ENCODE measurements at regions not wholly inside any gene's neighbourhood (a gene's known extent, or its start where the extent isn't known, plus 50 kb on each side); places are given as distances from the start of the nearest gene placed in this dataset.

DNA sequence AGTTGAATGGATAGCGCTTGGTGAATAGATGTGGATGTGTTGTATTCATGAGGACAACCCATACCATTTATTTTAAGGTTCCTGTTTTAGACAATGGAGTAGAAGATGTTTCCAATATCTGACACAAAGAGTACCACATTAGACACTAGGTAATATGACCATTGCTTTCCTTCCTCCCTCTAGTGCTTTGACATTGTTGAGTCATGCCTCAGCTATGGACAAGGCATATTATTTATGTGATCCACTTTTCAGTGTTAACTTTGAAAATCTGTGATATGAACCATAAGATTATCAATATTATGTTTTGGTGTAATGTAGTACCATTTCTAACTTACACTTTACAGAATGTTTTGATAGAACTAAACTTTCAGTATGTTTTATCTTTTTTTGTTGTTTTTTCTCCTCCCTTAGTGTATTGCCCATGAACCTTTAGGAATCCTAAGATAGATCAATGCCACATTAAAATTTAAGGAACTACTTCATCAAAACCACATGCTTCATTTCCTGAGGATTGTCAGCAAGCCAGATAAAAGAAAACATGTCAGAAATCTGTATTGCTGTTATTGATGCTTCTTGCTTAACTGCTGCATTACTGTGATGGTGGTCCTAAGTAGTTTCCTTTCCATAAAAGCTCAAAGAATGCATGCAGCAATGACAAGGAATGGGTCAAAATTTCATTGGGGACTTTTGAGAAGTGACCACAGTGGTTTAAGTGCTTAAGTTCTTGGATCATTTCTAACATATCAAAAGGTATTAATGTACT is 105.0 kb downstream of the PCDH7 start:
- Mint-ChIP-seq H3K4me1 (no peaks in the 10 kb centered on the region), H3K9me3 (peaks cover 0 to 9% of the 10 kb centered on the region in 2 donors), H3K4me3 (no peak overlapping the region), H3K27me3 (no peaks in the 10 kb centered on the region), H3K27ac (no peak overlapping the region)
- ATAC-seq (no peak), DNase-seq (no peak)

- ATAC-seq (no peak), DNase-seq (no peak)
- Mint-ChIP-seq H3K4me1 (no peaks in the 10 kb centered on the region), H3K27ac (no peak overlapping the region), H3K27me3 (no peaks in the 10 kb centered on the region), H3K4me3 (no peak overlapping the region), H3K9me3 (peaks cover 8 to 14% of the 10 kb centered on the region in 2 donors)
Measured at GRCh38 chr4:30828264-30828926, 108.2 kb downstream of the PCDH7 start.

- H3K27me3 Mint-ChIP-seq: no peaks in the 10 kb centered on the region
- no peak overlapping the region for H3K4me3 Mint-ChIP-seq
- no peak overlapping the region for H3K27ac Mint-ChIP-seq
- DNase-seq (no peak), ATAC-seq (no peak)
- no peaks in the 10 kb centered on the region for H3K4me1 Mint-ChIP-seq
- H3K9me3 Mint-ChIP-seq: peaks cover 6 to 8% of the 10 kb centered on the region in 2 donors
Measured at GRCh38 chr4:30832639-30833038, 112.5 kb downstream of the PCDH7 start.

DNA sequence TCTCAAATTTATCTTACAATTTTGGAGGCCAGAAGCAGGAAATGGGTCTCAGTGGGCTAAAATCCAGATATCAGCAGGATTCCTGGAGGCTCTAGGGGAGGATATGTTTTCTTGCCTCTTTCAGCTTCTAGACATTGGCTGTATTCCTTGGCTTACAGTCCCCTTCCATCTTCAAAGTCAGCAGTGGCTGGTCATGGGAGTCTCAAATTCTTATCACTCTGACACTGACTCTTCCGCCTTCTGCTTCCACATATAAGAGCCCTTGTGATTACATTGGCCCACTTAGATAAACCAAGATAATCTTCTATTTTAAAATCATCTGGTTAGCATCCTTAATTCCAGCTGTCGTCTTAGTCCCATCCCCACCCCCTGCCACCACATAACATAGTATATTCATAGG is 113.0 kb downstream of the PCDH7 start:
- no peaks in the 10 kb centered on the region for H3K27me3 Mint-ChIP-seq
- H3K4me1 Mint-ChIP-seq: no peaks in the 10 kb centered on the region
- peaks cover 6 to 8% of the 10 kb centered on the region in 2 donors for H3K9me3 Mint-ChIP-seq
- no peak overlapping the region for H3K4me3 Mint-ChIP-seq
- ATAC-seq (no peak), DNase-seq (no peak)
- H3K27ac Mint-ChIP-seq: no peak overlapping the region

GRCh38 chr4:30835044-30835443 is 114.9 kb downstream of the PCDH7 start:
- H3K27ac Mint-ChIP-seq: no peak overlapping the region
- no peak overlapping the region for H3K4me3 Mint-ChIP-seq
- H3K9me3 Mint-ChIP-seq: peaks cover 6 to 8% of the 10 kb centered on the region in 2 donors
- H3K27me3 Mint-ChIP-seq: no peaks in the 10 kb centered on the region
- ATAC-seq (no peak), DNase-seq (no peak)
- H3K4me1 Mint-ChIP-seq: no peaks in the 10 kb centered on the region

DNA sequence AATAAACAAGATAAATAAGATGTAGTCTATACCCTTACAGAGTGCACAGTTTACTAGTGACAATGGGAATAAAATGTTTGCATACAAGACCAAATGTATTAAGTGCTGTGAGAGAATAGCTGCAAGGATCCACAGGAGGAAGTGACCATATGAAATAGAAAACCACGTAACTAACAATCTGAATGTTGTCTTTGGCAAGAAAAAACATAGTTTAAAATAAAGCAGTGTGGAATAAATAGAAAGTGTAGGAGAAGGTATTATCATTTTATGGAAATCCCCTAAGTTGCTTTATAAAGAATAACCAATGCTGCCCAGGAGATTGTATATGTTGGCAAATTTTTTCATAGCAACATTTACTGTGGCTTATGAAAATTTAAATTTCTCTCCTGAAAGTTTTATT is 116.1 kb downstream of the PCDH7 start:
- Mint-ChIP-seq H3K4me1 (no peaks in the 10 kb centered on the region), H3K27me3 (no peaks in the 10 kb centered on the region), H3K27ac (no peak overlapping the region), H3K4me3 (no peak overlapping the region), H3K9me3 (no peaks in the 10 kb centered on the region)
- ATAC-seq (no peak), DNase-seq (no peak)

- Mint-ChIP-seq H3K27me3 (no peaks in the 10 kb centered on the region), H3K4me1 (no peaks in the 10 kb centered on the region), H3K4me3 (no peak overlapping the region), H3K27ac (no peak overlapping the region), H3K9me3 (no peaks in the 10 kb centered on the region)
- no peak for ATAC-seq
- no peak for DNase-seq
Measured at GRCh38 chr4:30837131-30837539, 117.0 kb downstream of the PCDH7 start.

GRCh38 chr4:30837861-30838260 is 117.7 kb downstream of the PCDH7 start:
- peaks cover 0 to 5% of the 10 kb centered on the region in 2 donors for H3K9me3 Mint-ChIP-seq
- ATAC-seq: no peak
- H3K27ac Mint-ChIP-seq: no peak overlapping the region
- H3K27me3 Mint-ChIP-seq: no peaks in the 10 kb centered on the region
- no peak for DNase-seq
- no peak overlapping the region for H3K4me3 Mint-ChIP-seq
- no peaks in the 10 kb centered on the region for H3K4me1 Mint-ChIP-seq

DNA sequence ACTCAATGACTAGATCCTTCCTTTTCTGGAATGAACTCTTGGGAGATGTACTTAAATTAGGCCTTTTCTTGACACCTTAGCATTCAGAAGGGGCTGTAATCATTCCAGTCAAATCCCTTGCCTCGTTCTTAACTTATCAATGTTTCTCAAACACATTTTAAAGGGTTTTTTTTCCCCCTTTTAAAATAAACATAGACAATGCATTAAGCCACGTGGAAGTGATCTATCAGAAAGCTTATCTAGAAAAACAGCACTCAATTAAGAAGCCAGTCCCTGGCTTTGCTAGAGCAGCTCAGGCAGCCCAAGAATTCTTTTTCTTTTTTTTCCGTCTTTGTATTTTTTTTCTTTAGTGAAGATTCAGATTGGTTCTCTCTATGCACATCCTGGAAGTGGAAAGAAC is 118.2 kb downstream of the PCDH7 start:
- no peak for DNase-seq
- H3K9me3 Mint-ChIP-seq: peaks cover 0 to 5% of the 10 kb centered on the region in 2 donors
- no peaks in the 10 kb centered on the region for H3K27me3 Mint-ChIP-seq
- H3K4me1 Mint-ChIP-seq: no peaks in the 10 kb centered on the region
- no peak for ATAC-seq
- no peak overlapping the region for H3K4me3 Mint-ChIP-seq
- H3K27ac Mint-ChIP-seq: no peak overlapping the region

GRCh38 chr4:30839583-30840520 is 119.7 kb downstream of the PCDH7 start:
- no peak for ATAC-seq
- Mint-ChIP-seq H3K27ac (no peak overlapping the region), H3K9me3 (peaks cover 0 to 5% of the 10 kb centered on the region in 2 donors), H3K27me3 (no peaks in the 10 kb centered on the region), H3K4me3 (no peak overlapping the region), H3K4me1 (no peaks in the 10 kb centered on the region)
- DNase-seq: no peak

- Mint-ChIP-seq H3K27ac (no peak overlapping the region), H3K9me3 (peaks cover 0 to 5% of the 10 kb centered on the region in 2 donors), H3K4me1 (no peaks in the 10 kb centered on the region), H3K27me3 (no peaks in the 10 kb centered on the region), H3K4me3 (no peak overlapping the region)
- DNase-seq (no peak), ATAC-seq (no peak)
Measured at GRCh38 chr4:30840571-30840970, 120.4 kb downstream of the PCDH7 start.

GRCh38 chr4:30842142-30842541 is 122.0 kb downstream of the PCDH7 start:
- Mint-ChIP-seq H3K4me1 (no peaks in the 10 kb centered on the region), H3K27ac (no peak overlapping the region), H3K27me3 (no peaks in the 10 kb centered on the region), H3K4me3 (no peak overlapping the region), H3K9me3 (peaks cover 0 to 5% of the 10 kb centered on the region in 2 donors)
- ATAC-seq (no peak), DNase-seq (no peak)

DNA sequence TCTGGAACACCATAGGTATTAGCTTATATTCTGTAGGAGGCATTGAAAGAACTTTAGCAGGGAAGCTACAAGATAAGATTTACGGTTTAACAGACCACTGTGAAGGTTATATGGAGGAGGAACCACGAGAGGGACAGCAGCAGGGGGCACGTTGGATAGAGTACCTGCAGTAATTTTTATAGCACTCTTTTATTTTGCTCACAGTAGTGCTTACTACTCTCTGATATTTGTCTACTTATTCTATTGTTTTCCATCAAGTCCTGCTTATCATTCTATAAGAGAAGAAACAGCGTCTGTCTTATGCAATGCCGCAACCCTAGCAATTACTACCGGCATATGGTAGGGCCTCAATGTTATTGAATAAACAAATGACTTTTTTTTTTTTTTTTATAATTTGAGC is 122.5 kb downstream of the PCDH7 start:
- Mint-ChIP-seq H3K9me3 (peaks cover 0 to 5% of the 10 kb centered on the region in 2 donors), H3K27me3 (no peaks in the 10 kb centered on the region), H3K4me1 (no peaks in the 10 kb centered on the region), H3K27ac (peak overlapping the region in 1 of 2 donors; percentile 31), H3K4me3 (no peak overlapping the region)
- no peak for DNase-seq
- no peak for ATAC-seq

DNA sequence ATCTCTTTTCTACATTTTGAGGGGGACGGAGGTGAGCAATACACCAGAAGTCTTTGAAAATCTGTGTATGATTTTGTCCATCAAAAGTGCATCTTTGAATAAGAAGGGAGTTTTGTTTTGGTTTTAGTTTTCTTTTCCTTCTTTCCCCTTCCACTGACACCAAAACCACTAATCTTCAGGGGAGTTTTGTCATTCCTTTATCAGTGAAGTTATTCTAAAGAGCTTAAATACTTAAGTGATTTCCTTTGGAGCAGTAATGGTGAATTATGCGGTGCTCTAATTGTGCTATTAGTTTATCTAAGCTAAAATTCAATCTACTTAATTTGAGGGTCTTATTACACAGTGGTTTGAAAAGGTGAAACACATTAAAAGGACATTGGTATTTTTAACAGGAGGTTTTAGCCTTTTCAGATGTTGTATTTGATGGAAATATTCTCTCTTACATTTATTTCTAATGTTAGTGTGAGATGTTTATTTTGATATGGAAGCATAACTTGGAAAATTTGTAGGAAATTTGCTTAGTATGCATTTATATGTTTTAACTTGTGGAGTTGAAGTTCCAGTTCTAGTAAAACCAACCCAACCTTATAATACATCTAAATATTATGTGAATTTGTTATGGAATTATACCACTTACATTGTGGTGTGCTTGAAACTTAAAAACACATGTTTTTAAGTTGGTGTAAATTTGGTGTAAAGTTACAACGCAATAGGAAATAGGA is 124.9 kb downstream of the PCDH7 start:
- Mint-ChIP-seq H3K4me3 (no peak overlapping the region), H3K4me1 (no peaks in the 10 kb centered on the region), H3K27ac (no peak overlapping the region), H3K9me3 (peaks cover 5 to 7% of the 10 kb centered on the region in 2 donors), H3K27me3 (no peaks in the 10 kb centered on the region)
- ATAC-seq: no peak
- DNase-seq: no peak

- Mint-ChIP-seq H3K4me1 (no peaks in the 10 kb centered on the region), H3K27ac (no peak overlapping the region), H3K27me3 (no peaks in the 10 kb centered on the region), H3K9me3 (peaks cover 5 to 9% of the 10 kb centered on the region in 2 donors), H3K4me3 (no peak overlapping the region)
- DNase-seq: no peak
- ATAC-seq: no peak
Measured at GRCh38 chr4:30847167-30847566, 127.0 kb downstream of the PCDH7 start.

Data from stimulated activated naive CD8-positive, alpha-beta T cell treated with anti-CD3 and anti-CD28 coated beads, Interleukin-15, amount 100 ng/mL, for 72 hours (primary cell).